ENCODE measurements at regions not wholly inside any gene's neighbourhood (a gene's known extent, or its start where the extent isn't known, plus 50 kb on each side); places are given as distances from the start of the nearest gene placed in this dataset.

- Histone ChIP-seq H3K36me3 (ENCODE audit: insufficient read depth, low read length) (no peaks in the 10 kb centered on the region), H3K27me3 (ENCODE audit: insufficient read depth, low read length) (no peaks in the 10 kb centered on the region), H3K4me3 (ENCODE audit: insufficient read depth, low read length) (no peak overlapping the region), H2AFZ (ENCODE audit: low read length) (no peak overlapping the region), H3K27ac (ENCODE audit: low read depth, low read length) (no peak overlapping the region), H3K4me2 (ENCODE audit: insufficient read depth, low read length) (no peak overlapping the region), H3K9me3 (ENCODE audit: low read depth, low read length) (no peaks in the 10 kb centered on the region), H4K20me1 (ENCODE audit: insufficient read depth, low read length) (no peaks in the 10 kb centered on the region), H3K4me1 (ENCODE audit: insufficient read depth, low read length) (no peaks in the 10 kb centered on the region), H3K79me2 (ENCODE audit: insufficient read depth, low read length) (no peaks in the 10 kb centered on the region)
- DNase-seq (ENCODE audit: insufficient read length, low spot score, missing footprints) = peak; percentile 8
- TF ChIP-seq CTCF (IDR thresholded peaks at IDR 0.05; ENCODE audit: extremely low read depth, low read depth, low read length) = no peak
These were observed 56.0 kb upstream of the PCAT7 start for GRCh38 chr9:94498801-94499453.

- H2AFZ ChIP-seq (ENCODE audit: low read length) = no peak overlapping the region
- H3K27me3 ChIP-seq (ENCODE audit: insufficient read depth, low read length) = no peaks in the 10 kb centered on the region
- DNase-seq (ENCODE audit: insufficient read length, low spot score, missing footprints) = no peak
- no peak overlapping the region for H3K27ac ChIP-seq (ENCODE audit: low read depth, low read length)
- H3K9me3 ChIP-seq (ENCODE audit: low read depth, low read length) = no peaks in the 10 kb centered on the region
- no peak overlapping the region for H3K4me2 ChIP-seq (ENCODE audit: insufficient read depth, low read length)
- TF ChIP-seq CTCF (IDR thresholded peaks at IDR 0.05; ENCODE audit: extremely low read depth, low read depth, low read length) = no peak
- no peaks in the 10 kb centered on the region for H3K4me1 ChIP-seq (ENCODE audit: insufficient read depth, low read length)
- H3K36me3 ChIP-seq (ENCODE audit: insufficient read depth, low read length) = no peaks in the 10 kb centered on the region
- no peaks in the 10 kb centered on the region for H4K20me1 ChIP-seq (ENCODE audit: insufficient read depth, low read length)
- no peaks in the 10 kb centered on the region for H3K79me2 ChIP-seq (ENCODE audit: insufficient read depth, low read length)
- no peak overlapping the region for H3K4me3 ChIP-seq (ENCODE audit: insufficient read depth, low read length)
These were observed 50.5 kb upstream of the PCAT7 start for GRCh38 chr9:94504358-94504757.

All from osteoblast (primary cell).